GM06990 (cell line): ENCODE measurements at regions not wholly inside any gene's neighbourhood (a gene's known extent, or its start where the extent isn't known, plus 50 kb on each side); places are given as distances from the start of the nearest gene placed in this dataset.

Experiments used
- DNase-seq: peaks from one replicate; pipeline ENCODE4 v3.0.0-alpha.2; 2011; ENCODE audit not compliant: insufficient read length; ENCODE audit errors: extremely low read depth
- H3K27me3 ChIP-seq: replicated peaks from 2 replicates; pipeline ENCODE4 v1.6.0; 2011; ENCODE audit warnings: low read length; ENCODE audit not compliant: control insufficient read depth, insufficient read depth
- H3K36me3 ChIP-seq: 2 replicates; pipeline ENCODE4 v1.5.1; 2011; ENCODE audit warnings: low read length; ENCODE audit not compliant: control insufficient read depth, insufficient read depth
- H3K4me3 ChIP-seq: replicated peaks from 2 replicates; pipeline ENCODE4 v1.5.1; 2011; ENCODE audit warnings: low read depth, mild to moderate bottlenecking, control low read depth, low read length
- TF ChIP-seq, protein P1 (sequence below): IDR thresholded peaks from 2 replicates; pipeline ENCODE4 v1.5.1; 2011; ENCODE audit warnings: low read length, control low read depth, mild to moderate bottlenecking, inconsistent platforms; ENCODE audit not compliant: insufficient read depth, poor library complexity, severe bottlenecking

DNA sequence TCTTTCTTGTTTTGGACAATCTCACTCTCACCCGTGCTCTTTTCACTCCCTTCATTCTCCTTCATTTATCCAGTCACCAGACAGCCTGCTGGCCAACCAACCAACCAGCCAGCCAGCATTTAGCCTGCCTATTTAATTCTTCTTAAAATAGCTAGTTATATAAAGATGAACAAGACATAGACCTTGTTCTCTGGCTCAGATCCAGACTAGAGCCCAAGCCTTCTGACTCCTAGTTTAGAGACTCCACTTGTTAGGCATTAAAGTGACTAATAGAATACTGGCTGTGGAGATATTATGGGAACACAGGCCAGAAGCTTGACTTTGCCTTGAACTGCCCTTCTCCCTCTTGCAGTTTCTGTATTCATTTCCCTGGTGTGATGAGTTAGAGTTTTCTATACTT, 215.3 kb upstream of the THRB start:
- Histone ChIP-seq H3K27me3 (no peaks in the 10 kb centered on the region), H3K4me3 (no peak overlapping the region), H3K36me3 (no peaks in the 10 kb centered on the region)
- DNase-seq, result no peak
- TF ChIP-seq, protein P1, sequence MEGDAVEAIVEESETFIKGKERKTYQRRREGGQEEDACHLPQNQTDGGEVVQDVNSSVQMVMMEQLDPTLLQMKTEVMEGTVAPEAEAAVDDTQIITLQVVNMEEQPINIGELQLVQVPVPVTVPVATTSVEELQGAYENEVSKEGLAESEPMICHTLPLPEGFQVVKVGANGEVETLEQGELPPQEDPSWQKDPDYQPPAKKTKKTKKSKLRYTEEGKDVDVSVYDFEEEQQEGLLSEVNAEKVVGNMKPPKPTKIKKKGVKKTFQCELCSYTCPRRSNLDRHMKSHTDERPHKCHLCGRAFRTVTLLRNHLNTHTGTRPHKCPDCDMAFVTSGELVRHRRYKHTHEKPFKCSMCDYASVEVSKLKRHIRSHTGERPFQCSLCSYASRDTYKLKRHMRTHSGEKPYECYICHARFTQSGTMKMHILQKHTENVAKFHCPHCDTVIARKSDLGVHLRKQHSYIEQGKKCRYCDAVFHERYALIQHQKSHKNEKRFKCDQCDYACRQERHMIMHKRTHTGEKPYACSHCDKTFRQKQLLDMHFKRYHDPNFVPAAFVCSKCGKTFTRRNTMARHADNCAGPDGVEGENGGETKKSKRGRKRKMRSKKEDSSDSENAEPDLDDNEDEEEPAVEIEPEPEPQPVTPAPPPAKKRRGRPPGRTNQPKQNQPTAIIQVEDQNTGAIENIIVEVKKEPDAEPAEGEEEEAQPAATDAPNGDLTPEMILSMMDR, result no peak

GRCh38 chr3:24713516-24713915, 218.9 kb upstream of the THRB start:
- H3K36me3 ChIP-seq, result no peaks in the 10 kb centered on the region
- H3K27me3 ChIP-seq, result no peaks in the 10 kb centered on the region
- TF ChIP-seq, protein P1, result no peak
- H3K4me3 ChIP-seq, result no peak overlapping the region
- DNase-seq, result no peak

GRCh38 chr3:24714436-24714835, 219.8 kb upstream of the THRB start:
- H3K4me3 ChIP-seq, result no peak overlapping the region
- TF ChIP-seq, protein P1, result no peak
- DNase-seq, result no peak
- no peaks in the 10 kb centered on the region for H3K36me3 ChIP-seq
- no peaks in the 10 kb centered on the region for H3K27me3 ChIP-seq

GRCh38 chr3:24715171-24715792, 220.6 kb upstream of the THRB start:
- TF ChIP-seq, protein P1, result no peak
- H3K27me3 ChIP-seq, result no peaks in the 10 kb centered on the region
- no peaks in the 10 kb centered on the region for H3K36me3 ChIP-seq
- no peak for DNase-seq
- H3K4me3 ChIP-seq, result no peak overlapping the region

GRCh38 chr3:24722087-24722486, 227.4 kb upstream of the THRB start:
- DNase-seq, result no peak
- H3K4me3 ChIP-seq, result no peak overlapping the region
- no peaks in the 10 kb centered on the region for H3K36me3 ChIP-seq
- TF ChIP-seq, protein P1, result no peak
- H3K27me3 ChIP-seq, result no peaks in the 10 kb centered on the region
